ENCODE measurements at regions not wholly inside any gene's neighbourhood (a gene's known extent, or its start where the extent isn't known, plus 50 kb on each side); places are given as distances from the start of the nearest gene placed in this dataset.

- Mint-ChIP-seq H3K36me3 (ENCODE audit: low read depth) (no peaks in the 10 kb centered on the region), H3K9me3 (no peaks in the 10 kb centered on the region), H3K27ac (no peak overlapping the region), H3K27me3 (ENCODE audit: insufficient read depth) (no peaks in the 10 kb centered on the region), H3K4me1 (peaks cover 3% of the 10 kb centered on the region), H3K4me3 (no peak overlapping the region)
- 92 to 96% methylated on average over 12 to 14 of the region's 14 CpGs for WGBS, 2 experiments (ENCODE audit: insufficient coverage in 1 of 2, insufficient read length in 1 of 2)
- DNase-seq, result no peak
- H3K27me3 ChIP-seq (ENCODE audit: control insufficient read depth, insufficient read depth, low read length, poor library complexity, severe bottlenecking), result no peaks in the 10 kb centered on the region
- H3K36me3 ChIP-seq (ENCODE audit: control insufficient read depth, insufficient read depth, low read length), result no peaks in the 10 kb centered on the region
- no peaks in the 10 kb centered on the region for H3K9me3 ChIP-seq (ENCODE audit: control insufficient read depth, low read length)
- TF ChIP-seq CTCF (conservative IDR thresholded peaks at IDR 0.05), result no peak
- peaks cover 4% of the 10 kb centered on the region for H3K4me1 ChIP-seq (ENCODE audit: control insufficient read depth, insufficient read depth, low read length)
- no peak overlapping the region for H3K27ac ChIP-seq (ENCODE audit: low read depth, low read length)
- no peak overlapping the region for H3K9ac ChIP-seq (ENCODE audit: extremely low read depth, low read length, poor library complexity, severe bottlenecking)
- no peak overlapping the region for H3K4me3 ChIP-seq (ENCODE audit: low read length)
Observed at GRCh38 chr5:26669031-26669430, 369.4 kb downstream of the CDH9 start.

- H3K27ac Mint-ChIP-seq, result no peak overlapping the region
- no peaks in the 10 kb centered on the region for H3K36me3 ChIP-seq (ENCODE audit: control insufficient read depth, insufficient read depth, low read length)
Observed at GRCh38 chr5:26666371-26666770, 372.0 kb downstream of the CDH9 start.

GRCh38 chr5:26663500-26663899, 374.9 kb downstream of the CDH9 start:
- no peak overlapping the region for H3K27ac ChIP-seq (ENCODE audit: low read depth, low read length)
- TF ChIP-seq CTCF (conservative IDR thresholded peaks at IDR 0.05), result no peak
- Mint-ChIP-seq H3K9me3 (no peaks in the 10 kb centered on the region), H3K27ac (no peak overlapping the region), H3K36me3 (ENCODE audit: low read depth) (no peaks in the 10 kb centered on the region), H3K4me3 (no peak overlapping the region), H3K4me1 (peaks cover 3% of the 10 kb centered on the region), H3K27me3 (ENCODE audit: insufficient read depth) (no peaks in the 10 kb centered on the region)
- no peak overlapping the region for H3K4me3 ChIP-seq (ENCODE audit: low read length)
- H3K27me3 ChIP-seq (ENCODE audit: control insufficient read depth, insufficient read depth, low read length, poor library complexity, severe bottlenecking), result no peaks in the 10 kb centered on the region
- H3K9ac ChIP-seq (ENCODE audit: extremely low read depth, low read length, poor library complexity, severe bottlenecking), result no peak overlapping the region
- WGBS, 2 experiments (ENCODE audit: insufficient coverage in 1 of 2, insufficient read length in 1 of 2), result 90 to 100% methylated on average over 1 of the region's 1 CpG
- peaks cover 4% of the 10 kb centered on the region for H3K4me1 ChIP-seq (ENCODE audit: control insufficient read depth, insufficient read depth, low read length)
- H3K9me3 ChIP-seq (ENCODE audit: control insufficient read depth, low read length), result no peaks in the 10 kb centered on the region
- H3K36me3 ChIP-seq (ENCODE audit: control insufficient read depth, insufficient read depth, low read length), result no peaks in the 10 kb centered on the region
- DNase-seq, result no peak

More at GRCh38 chr5:26666371-26666770, 372.0 kb downstream of the CDH9 start:
- no peaks in the 10 kb centered on the region for H3K36me3 Mint-ChIP-seq (ENCODE audit: low read depth)
- H3K4me1 Mint-ChIP-seq, result peaks cover 3% of the 10 kb centered on the region
- no peak for DNase-seq
- H3K9me3 ChIP-seq (ENCODE audit: control insufficient read depth, low read length), result no peaks in the 10 kb centered on the region
- no peak overlapping the region for H3K4me3 ChIP-seq (ENCODE audit: low read length)
- H3K27me3 Mint-ChIP-seq (ENCODE audit: insufficient read depth), result no peaks in the 10 kb centered on the region
- no peaks in the 10 kb centered on the region for H3K9me3 Mint-ChIP-seq
- TF ChIP-seq CTCF (conservative IDR thresholded peaks at IDR 0.05), result no peak
- no peak overlapping the region for H3K9ac ChIP-seq (ENCODE audit: extremely low read depth, low read length, poor library complexity, severe bottlenecking)
- H3K27ac ChIP-seq (ENCODE audit: low read depth, low read length), result no peak overlapping the region
- no peaks in the 10 kb centered on the region for H3K27me3 ChIP-seq (ENCODE audit: control insufficient read depth, insufficient read depth, low read length, poor library complexity, severe bottlenecking)
- H3K4me3 Mint-ChIP-seq, result no peak overlapping the region
- H3K4me1 ChIP-seq (ENCODE audit: control insufficient read depth, insufficient read depth, low read length), result peaks cover 4% of the 10 kb centered on the region

Data from endodermal cell (in vitro differentiated cells).